ENCODE measurements at regions not wholly inside any gene's neighbourhood (a gene's known extent, or its start where the extent isn't known, plus 50 kb on each side); places are given as distances from the start of the nearest gene placed in this dataset.

DNA sequence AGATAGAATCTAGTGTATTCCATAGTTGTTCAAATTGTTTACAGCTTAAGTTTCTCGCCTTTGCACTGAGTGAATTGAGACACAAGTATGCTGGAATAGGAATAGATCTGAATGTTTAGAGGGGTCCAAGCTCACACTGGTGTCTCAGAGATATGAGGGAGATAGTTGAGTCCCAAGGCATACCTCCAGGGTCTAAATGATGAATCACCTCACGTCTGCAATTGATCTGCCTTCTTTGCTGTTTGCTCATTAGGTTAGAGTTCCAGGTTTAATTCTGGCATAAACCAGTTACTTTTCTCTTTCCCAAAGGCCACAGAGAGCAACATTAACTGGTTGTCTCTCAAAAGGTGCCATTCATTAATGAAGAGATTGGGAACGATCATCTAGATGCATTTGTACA lies 106.3 kb upstream of the MME start:
- no peaks in the 10 kb centered on the region for H3K27me3 ChIP-seq (ENCODE audit: insufficient read depth, low read length)
- no peaks in the 10 kb centered on the region for H3K9me2 ChIP-seq (ENCODE audit: low read depth, low read length)
- no peaks in the 10 kb centered on the region for H3K79me2 ChIP-seq (ENCODE audit: insufficient read depth, low read length)
- H3K4me2 ChIP-seq (ENCODE audit: low read length): no peak overlapping the region
- no peaks in the 10 kb centered on the region for H4K20me1 ChIP-seq (ENCODE audit: insufficient read depth, low read length)
- H3K4me3 ChIP-seq (ENCODE audit: low read depth, low read length, poor library complexity, severe bottlenecking): no peak overlapping the region
- 0 out of 2 replicates have a peak overlapping the region, but pooled peaks have one; percentile 19 for H2AFZ ChIP-seq (ENCODE audit: low read length)
- no peaks in the 10 kb centered on the region for H3F3A ChIP-seq (ENCODE audit: insufficient read depth, low read length)
- no peak overlapping the region for H3K27ac ChIP-seq (ENCODE audit: low read depth, low read length, poor library complexity, severe bottlenecking)
- H3K36me3 ChIP-seq (ENCODE audit: insufficient read depth, low read length): no peaks in the 10 kb centered on the region
- H3K4me1 ChIP-seq (ENCODE audit: insufficient read depth, low read length, severe bottlenecking): no peaks in the 10 kb centered on the region
- H3K9ac ChIP-seq (ENCODE audit: low read length): no peak overlapping the region
- TF ChIP-seq, protein P1, sequence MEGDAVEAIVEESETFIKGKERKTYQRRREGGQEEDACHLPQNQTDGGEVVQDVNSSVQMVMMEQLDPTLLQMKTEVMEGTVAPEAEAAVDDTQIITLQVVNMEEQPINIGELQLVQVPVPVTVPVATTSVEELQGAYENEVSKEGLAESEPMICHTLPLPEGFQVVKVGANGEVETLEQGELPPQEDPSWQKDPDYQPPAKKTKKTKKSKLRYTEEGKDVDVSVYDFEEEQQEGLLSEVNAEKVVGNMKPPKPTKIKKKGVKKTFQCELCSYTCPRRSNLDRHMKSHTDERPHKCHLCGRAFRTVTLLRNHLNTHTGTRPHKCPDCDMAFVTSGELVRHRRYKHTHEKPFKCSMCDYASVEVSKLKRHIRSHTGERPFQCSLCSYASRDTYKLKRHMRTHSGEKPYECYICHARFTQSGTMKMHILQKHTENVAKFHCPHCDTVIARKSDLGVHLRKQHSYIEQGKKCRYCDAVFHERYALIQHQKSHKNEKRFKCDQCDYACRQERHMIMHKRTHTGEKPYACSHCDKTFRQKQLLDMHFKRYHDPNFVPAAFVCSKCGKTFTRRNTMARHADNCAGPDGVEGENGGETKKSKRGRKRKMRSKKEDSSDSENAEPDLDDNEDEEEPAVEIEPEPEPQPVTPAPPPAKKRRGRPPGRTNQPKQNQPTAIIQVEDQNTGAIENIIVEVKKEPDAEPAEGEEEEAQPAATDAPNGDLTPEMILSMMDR (IDR thresholded peaks at IDR 0.05; ENCODE audit: low read length): no peak
- no peak for TF ChIP-seq EZH2 (IDR thresholded peaks at IDR 0.05; ENCODE audit: borderline replicate concordance, low read length)
- no peaks in the 10 kb centered on the region for H3K9me3 ChIP-seq (ENCODE audit: low read length)

GRCh38 chr3:154972951-154973350 lies 107.2 kb upstream of the MME start:
- TF ChIP-seq, protein P1 (IDR thresholded peaks at IDR 0.05; ENCODE audit: low read length): no peak
- no peak for TF ChIP-seq EZH2 (IDR thresholded peaks at IDR 0.05; ENCODE audit: borderline replicate concordance, low read length)
- H3K9ac ChIP-seq (ENCODE audit: low read length): no peak overlapping the region
- no peak overlapping the region for H3K27ac ChIP-seq (ENCODE audit: low read depth, low read length, poor library complexity, severe bottlenecking)
- H3K27me3 ChIP-seq (ENCODE audit: insufficient read depth, low read length): no peaks in the 10 kb centered on the region
- H3K36me3 ChIP-seq (ENCODE audit: insufficient read depth, low read length): no peaks in the 10 kb centered on the region
- H3K4me3 ChIP-seq (ENCODE audit: low read depth, low read length, poor library complexity, severe bottlenecking): no peak overlapping the region
- no peaks in the 10 kb centered on the region for H3K79me2 ChIP-seq (ENCODE audit: insufficient read depth, low read length)
- H3K4me1 ChIP-seq (ENCODE audit: insufficient read depth, low read length, severe bottlenecking): no peaks in the 10 kb centered on the region
- H3F3A ChIP-seq (ENCODE audit: insufficient read depth, low read length): no peaks in the 10 kb centered on the region
- no peaks in the 10 kb centered on the region for H4K20me1 ChIP-seq (ENCODE audit: insufficient read depth, low read length)
- no peaks in the 10 kb centered on the region for H3K9me3 ChIP-seq (ENCODE audit: low read length)
- H2AFZ ChIP-seq (ENCODE audit: low read length): no peak overlapping the region; the same call in 1 of the 2 replicates
- no peak overlapping the region for H3K4me2 ChIP-seq (ENCODE audit: low read length)
- H3K9me2 ChIP-seq (ENCODE audit: low read depth, low read length): no peaks in the 10 kb centered on the region

GRCh38 chr3:154971771-154972326 lies 108.3 kb upstream of the MME start:
- H3F3A ChIP-seq (ENCODE audit: insufficient read depth, low read length): no peaks in the 10 kb centered on the region
- TF ChIP-seq, protein P1 (IDR thresholded peaks at IDR 0.05; ENCODE audit: low read length): no peak
- no peak for TF ChIP-seq EZH2 (IDR thresholded peaks at IDR 0.05; ENCODE audit: borderline replicate concordance, low read length)
- no peaks in the 10 kb centered on the region for H3K27me3 ChIP-seq (ENCODE audit: insufficient read depth, low read length)
- H3K4me3 ChIP-seq (ENCODE audit: low read depth, low read length, poor library complexity, severe bottlenecking): no peak overlapping the region
- H2AFZ ChIP-seq (ENCODE audit: low read length): no peak overlapping the region
- no peaks in the 10 kb centered on the region for H3K4me1 ChIP-seq (ENCODE audit: insufficient read depth, low read length, severe bottlenecking)
- H3K79me2 ChIP-seq (ENCODE audit: insufficient read depth, low read length): no peaks in the 10 kb centered on the region
- no peak overlapping the region for H3K4me2 ChIP-seq (ENCODE audit: low read length)
- no peaks in the 10 kb centered on the region for H3K9me2 ChIP-seq (ENCODE audit: low read depth, low read length)
- H3K27ac ChIP-seq (ENCODE audit: low read depth, low read length, poor library complexity, severe bottlenecking): no peak overlapping the region
- H4K20me1 ChIP-seq (ENCODE audit: insufficient read depth, low read length): no peaks in the 10 kb centered on the region
- H3K36me3 ChIP-seq (ENCODE audit: insufficient read depth, low read length): no peaks in the 10 kb centered on the region
- no peak overlapping the region for H3K9ac ChIP-seq (ENCODE audit: low read length)
- H3K9me3 ChIP-seq (ENCODE audit: low read length): no peaks in the 10 kb centered on the region

All from OCI-LY1 (cell line).